ENCODE measurements at regions not wholly inside any gene's neighbourhood (a gene's known extent, or its start where the extent isn't known, plus 50 kb on each side); places are given as distances from the start of the nearest gene placed in this dataset.

- no peak for DNase-seq (ENCODE audit: low read depth in 1 of 2, low spot score in 1 of 2)
- TF ChIP-seq SPI1 (IDR thresholded peaks at IDR 0.05; ENCODE audit: borderline replicate concordance, low read depth) (no peak), REST (IDR thresholded peaks at IDR 0.05; ENCODE audit: insufficient replicate concordance, low read depth) (no peak), CTCF (IDR thresholded peaks at IDR 0.05; ENCODE audit: insufficient read depth, low read length) (no peak), POLR2AphosphoS5 (IDR thresholded peaks at IDR 0.05; ENCODE audit: low read depth) (no peak), GABPA (IDR thresholded peaks at IDR 0.05; ENCODE audit: low read depth) (no peak)
- Histone ChIP-seq H3K27ac (replicated peaks) (no peak overlapping the region), H3K4me3 (replicated peaks; ENCODE audit: insufficient read depth, low read length) (no peak overlapping the region), H3K27me3 (ENCODE audit: insufficient read depth, poor library complexity, severe bottlenecking) (no peaks in the 10 kb centered on the region)
Observed at GRCh38 chr4:24001486-24002329, 111.9 kb upstream of the PPARGC1A start.

GRCh38 chr4:24000470-24000831, 110.6 kb upstream of the PPARGC1A start:
- H3K27me3 ChIP-seq (ENCODE audit: insufficient read depth, poor library complexity, severe bottlenecking), result no peaks in the 10 kb centered on the region
- no peak for TF ChIP-seq SPI1 (IDR thresholded peaks at IDR 0.05; ENCODE audit: borderline replicate concordance, low read depth)
- TF ChIP-seq GABPA (IDR thresholded peaks at IDR 0.05; ENCODE audit: low read depth), result no peak
- no peak for TF ChIP-seq REST (IDR thresholded peaks at IDR 0.05; ENCODE audit: insufficient replicate concordance, low read depth)
- no peak for TF ChIP-seq CTCF (IDR thresholded peaks at IDR 0.05; ENCODE audit: insufficient read depth, low read length)
- TF ChIP-seq POLR2AphosphoS5 (IDR thresholded peaks at IDR 0.05; ENCODE audit: low read depth), result no peak
- no peak overlapping the region for H3K4me3 ChIP-seq (replicated peaks; ENCODE audit: insufficient read depth, low read length)
- no peak for DNase-seq (ENCODE audit: low read depth in 1 of 2, low spot score in 1 of 2)
- H3K27ac ChIP-seq (replicated peaks), result no peak overlapping the region

- H3K27ac ChIP-seq (replicated peaks), result no peak overlapping the region
- H3K4me3 ChIP-seq (replicated peaks; ENCODE audit: insufficient read depth, low read length), result no peak overlapping the region
- no peaks in the 10 kb centered on the region for H3K27me3 ChIP-seq (ENCODE audit: insufficient read depth, poor library complexity, severe bottlenecking)
- DNase-seq (ENCODE audit: low read depth in 1 of 2, low spot score in 1 of 2), result no peak
- TF ChIP-seq POLR2AphosphoS5 (IDR thresholded peaks at IDR 0.05; ENCODE audit: low read depth) (no peak), GABPA (IDR thresholded peaks at IDR 0.05; ENCODE audit: low read depth) (no peak), SPI1 (IDR thresholded peaks at IDR 0.05; ENCODE audit: borderline replicate concordance, low read depth) (no peak)
Observed at GRCh38 chr4:23999714-24000469, 110.0 kb upstream of the PPARGC1A start.

- Histone ChIP-seq H3K27ac (replicated peaks) (no peak overlapping the region), H3K27me3 (ENCODE audit: insufficient read depth, poor library complexity, severe bottlenecking) (no peaks in the 10 kb centered on the region), H3K4me3 (replicated peaks; ENCODE audit: insufficient read depth, low read length) (no peak overlapping the region)
- no peak for DNase-seq (ENCODE audit: low read depth in 1 of 2, low spot score in 1 of 2)
- no peak for TF ChIP-seq SPI1 (IDR thresholded peaks at IDR 0.05; ENCODE audit: borderline replicate concordance, low read depth)
- no peak for TF ChIP-seq GABPA (IDR thresholded peaks at IDR 0.05; ENCODE audit: low read depth)
- TF ChIP-seq POLR2AphosphoS5 (IDR thresholded peaks at IDR 0.05; ENCODE audit: low read depth), result no peak
- TF ChIP-seq REST (IDR thresholded peaks at IDR 0.05; ENCODE audit: insufficient replicate concordance, low read depth), result no peak
- no peak for TF ChIP-seq CTCF (IDR thresholded peaks at IDR 0.05; ENCODE audit: insufficient read depth, low read length)
Observed at GRCh38 chr4:23993373-23993772, 103.5 kb upstream of the PPARGC1A start.

Data from HL-60 (cell line).